ENCODE measurements at regions not wholly inside any gene's neighbourhood (a gene's known extent, or its start where the extent isn't known, plus 50 kb on each side); places are given as distances from the start of the nearest gene placed in this dataset.

DNA sequence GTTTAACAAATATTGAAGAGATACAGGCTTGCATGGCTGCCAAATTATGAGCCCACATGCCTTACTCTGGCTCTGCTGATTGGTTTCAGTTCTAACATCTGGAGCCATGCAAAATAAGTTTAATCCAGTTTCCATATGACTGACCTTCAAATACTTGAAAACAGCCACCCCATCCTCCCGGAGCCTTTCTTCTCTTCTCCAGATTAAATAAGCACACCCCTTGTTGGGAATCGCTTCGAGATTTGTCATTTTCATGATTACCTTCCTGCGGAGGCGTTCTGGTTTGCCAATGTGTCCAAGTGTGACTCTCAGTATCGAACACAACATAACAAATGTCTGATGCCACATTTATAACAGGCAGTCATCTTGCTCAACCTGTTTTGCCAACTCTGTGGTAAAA is 101.6 kb upstream of the JADE1 start:
- Mint-ChIP-seq H3K27ac (peak overlapping the region; percentile 61), H3K4me1 (ENCODE audit: unreplicated experiment) (peaks cover 12% of the 10 kb centered on the region), H3K36me3 (no peaks in the 10 kb centered on the region), H3K27me3 (no peaks in the 10 kb centered on the region), H3K9me3 (no peaks in the 10 kb centered on the region), H3K4me3 (peak overlapping the region; percentile 44)
- DNase-seq (ENCODE audit: extremely low spot score, unreplicated experiment), result no peak
- TF ChIP-seq, protein P1, sequence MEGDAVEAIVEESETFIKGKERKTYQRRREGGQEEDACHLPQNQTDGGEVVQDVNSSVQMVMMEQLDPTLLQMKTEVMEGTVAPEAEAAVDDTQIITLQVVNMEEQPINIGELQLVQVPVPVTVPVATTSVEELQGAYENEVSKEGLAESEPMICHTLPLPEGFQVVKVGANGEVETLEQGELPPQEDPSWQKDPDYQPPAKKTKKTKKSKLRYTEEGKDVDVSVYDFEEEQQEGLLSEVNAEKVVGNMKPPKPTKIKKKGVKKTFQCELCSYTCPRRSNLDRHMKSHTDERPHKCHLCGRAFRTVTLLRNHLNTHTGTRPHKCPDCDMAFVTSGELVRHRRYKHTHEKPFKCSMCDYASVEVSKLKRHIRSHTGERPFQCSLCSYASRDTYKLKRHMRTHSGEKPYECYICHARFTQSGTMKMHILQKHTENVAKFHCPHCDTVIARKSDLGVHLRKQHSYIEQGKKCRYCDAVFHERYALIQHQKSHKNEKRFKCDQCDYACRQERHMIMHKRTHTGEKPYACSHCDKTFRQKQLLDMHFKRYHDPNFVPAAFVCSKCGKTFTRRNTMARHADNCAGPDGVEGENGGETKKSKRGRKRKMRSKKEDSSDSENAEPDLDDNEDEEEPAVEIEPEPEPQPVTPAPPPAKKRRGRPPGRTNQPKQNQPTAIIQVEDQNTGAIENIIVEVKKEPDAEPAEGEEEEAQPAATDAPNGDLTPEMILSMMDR (conservative IDR thresholded peaks at IDR 0.05), result no peak

DNA sequence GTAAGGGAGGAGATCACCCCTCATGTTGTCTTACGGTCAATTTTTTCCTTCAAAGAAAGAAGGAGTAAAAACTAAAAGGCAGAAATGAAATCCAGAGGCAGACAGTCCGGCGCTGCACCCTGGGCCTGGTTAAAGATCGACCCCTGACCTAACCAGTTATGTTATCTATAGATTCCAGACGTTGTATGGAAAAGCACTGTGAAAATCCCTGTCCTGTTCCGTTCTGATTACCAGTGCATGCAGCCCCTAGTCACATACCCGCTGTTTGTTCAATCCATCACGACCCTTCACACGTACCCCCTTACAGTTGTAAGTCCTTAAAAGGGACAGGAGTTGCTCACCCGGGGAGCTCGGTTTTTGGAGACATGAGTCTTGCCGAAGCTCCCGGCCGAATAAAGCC is 105.6 kb upstream of the JADE1 start:
- TF ChIP-seq, protein P1 (conservative IDR thresholded peaks at IDR 0.05), result no peak
- H3K4me3 Mint-ChIP-seq, result no peak overlapping the region
- no peak overlapping the region for H3K27ac Mint-ChIP-seq
- DNase-seq (ENCODE audit: extremely low spot score, unreplicated experiment), result no peak
- no peaks in the 10 kb centered on the region for H3K9me3 Mint-ChIP-seq
- H3K36me3 Mint-ChIP-seq, result no peaks in the 10 kb centered on the region
- H3K4me1 Mint-ChIP-seq (ENCODE audit: unreplicated experiment), result peaks cover 5% of the 10 kb centered on the region
- H3K27me3 Mint-ChIP-seq, result no peaks in the 10 kb centered on the region

DNA sequence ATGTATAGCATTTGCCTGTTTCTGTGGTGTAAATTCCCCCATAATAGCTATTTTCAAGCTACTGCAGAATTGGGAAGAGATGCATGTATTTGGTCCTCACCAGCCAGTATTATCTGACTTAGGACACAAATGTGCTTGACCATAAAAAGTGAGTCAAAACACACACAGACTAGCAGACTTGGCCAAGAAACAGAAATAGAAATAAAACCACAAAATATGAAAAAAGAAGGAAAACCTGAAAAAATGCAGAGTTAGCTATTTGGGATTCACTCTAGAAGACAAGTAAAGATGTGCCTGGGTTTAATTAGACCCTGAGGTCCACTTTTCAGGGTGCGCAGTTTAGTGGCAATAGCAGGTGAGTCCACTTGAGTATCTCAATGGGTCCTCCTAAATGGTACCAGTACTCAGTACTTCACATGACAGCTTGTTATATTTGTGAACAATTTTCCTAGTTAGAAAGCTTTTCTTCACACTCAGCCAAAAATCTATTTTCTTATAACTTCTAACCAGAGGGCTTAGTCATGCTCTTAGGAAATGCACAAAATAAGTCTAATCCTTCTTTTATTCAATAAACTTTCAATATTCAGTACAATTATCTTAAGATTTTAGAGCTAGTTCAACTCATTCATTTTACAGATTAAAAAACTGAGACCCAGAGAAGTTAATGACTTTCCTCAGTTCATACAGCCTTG is 108.7 kb upstream of the JADE1 start:
- H3K36me3 Mint-ChIP-seq, result no peaks in the 10 kb centered on the region
- no peak for DNase-seq (ENCODE audit: extremely low spot score, unreplicated experiment)
- H3K4me3 Mint-ChIP-seq, result no peak overlapping the region
- no peak overlapping the region for H3K27ac Mint-ChIP-seq
- TF ChIP-seq, protein P1 (conservative IDR thresholded peaks at IDR 0.05), result no peak
- no peaks in the 10 kb centered on the region for H3K9me3 Mint-ChIP-seq
- no peaks in the 10 kb centered on the region for H3K27me3 Mint-ChIP-seq
- H3K4me1 Mint-ChIP-seq (ENCODE audit: unreplicated experiment), result no peaks in the 10 kb centered on the region

DNA sequence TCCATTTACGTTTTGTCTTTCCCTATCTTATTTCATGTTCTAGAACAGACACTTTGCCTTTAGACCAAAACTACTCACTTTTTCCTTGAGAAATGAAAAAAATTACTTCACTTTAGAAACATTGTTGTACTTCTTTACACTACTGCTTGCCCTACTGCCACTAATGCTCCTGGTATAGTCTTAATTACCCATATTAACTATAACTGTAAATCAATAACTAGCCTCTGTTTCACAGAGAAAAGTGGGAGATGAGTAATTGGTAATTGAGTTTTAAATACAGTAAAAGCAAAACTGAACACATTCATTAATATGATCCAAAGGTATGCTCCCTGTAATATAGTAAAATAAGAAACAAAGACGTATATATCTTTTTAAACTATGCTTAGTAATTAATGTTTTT is 111.1 kb upstream of the JADE1 start:
- TF ChIP-seq, protein P1 (conservative IDR thresholded peaks at IDR 0.05), result no peak
- no peak for DNase-seq (ENCODE audit: extremely low spot score, unreplicated experiment)
- H3K4me1 Mint-ChIP-seq (ENCODE audit: unreplicated experiment), result no peaks in the 10 kb centered on the region
- no peak overlapping the region for H3K4me3 Mint-ChIP-seq
- H3K9me3 Mint-ChIP-seq, result peaks cover 12% of the 10 kb centered on the region
- H3K27me3 Mint-ChIP-seq, result no peaks in the 10 kb centered on the region
- no peaks in the 10 kb centered on the region for H3K36me3 Mint-ChIP-seq
- no peak overlapping the region for H3K27ac Mint-ChIP-seq

DNA sequence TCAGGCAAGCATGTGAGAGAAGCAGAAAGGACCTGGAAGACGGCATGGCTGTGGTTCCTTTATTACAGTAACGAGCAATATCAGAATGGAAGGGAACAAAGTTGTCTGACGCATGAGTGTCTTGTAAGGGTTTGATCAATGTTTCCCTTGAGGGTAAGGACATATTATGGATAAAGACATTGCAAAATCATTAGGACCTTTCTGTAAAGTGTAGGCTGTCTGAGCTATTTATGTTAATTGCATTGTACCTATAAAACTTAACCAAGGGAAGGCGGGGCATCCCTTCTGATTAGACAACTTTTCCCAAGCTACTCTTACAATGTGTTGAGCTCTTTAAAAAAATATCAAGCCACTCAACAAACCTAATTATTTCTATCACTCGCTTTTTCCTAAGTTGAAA is 112.2 kb upstream of the JADE1 start:
- H3K27ac Mint-ChIP-seq, result no peak overlapping the region
- TF ChIP-seq, protein P1 (conservative IDR thresholded peaks at IDR 0.05), result no peak
- H3K4me1 Mint-ChIP-seq (ENCODE audit: unreplicated experiment), result no peaks in the 10 kb centered on the region
- peaks cover 15% of the 10 kb centered on the region for H3K9me3 Mint-ChIP-seq
- H3K4me3 Mint-ChIP-seq, result no peak overlapping the region
- H3K27me3 Mint-ChIP-seq, result no peaks in the 10 kb centered on the region
- no peaks in the 10 kb centered on the region for H3K36me3 Mint-ChIP-seq
- DNase-seq (ENCODE audit: extremely low spot score, unreplicated experiment), result no peak

Data from type B pancreatic cell (in vitro differentiated cells).